Fibroblast of pulmonary artery (primary cell): ENCODE measurements at regions not wholly inside any gene's neighbourhood (a gene's known extent, or its start where the extent isn't known, plus 50 kb on each side); places are given as distances from the start of the nearest gene placed in this dataset.
A peak's percentile ranks its signal among the peaks of the same experiment; 100 is the strongest.

Experiments used
- DNase-seq: peaks from one replicate; pipeline ENCODE4 v3.0.0-alpha.2; 2010; ENCODE audit warnings: low read depth
- H3K4me3 ChIP-seq: replicated peaks from 2 replicates; pipeline ENCODE4 v1.5.1; 2011; ENCODE audit warnings: low read depth, mild to moderate bottlenecking, control low read depth, low read length, moderate library complexity
- CTCF ChIP-seq: IDR thresholded peaks from 2 replicates; pipeline ENCODE4 v1.5.1; 2011; ENCODE audit warnings: mild to moderate bottlenecking, control low read depth, low read length, inconsistent platforms; ENCODE audit errors: missing control alignments

- H3K4me3 ChIP-seq = no peak overlapping the region
- no peak for TF ChIP-seq CTCF
- peak; percentile 22 for DNase-seq
Observed at GRCh38 chr11:92702805-92703448, 266.5 kb upstream of the MTNR1B start.

- DNase-seq = peak; percentile 29
- H3K4me3 ChIP-seq = no peak overlapping the region
- no peak for TF ChIP-seq CTCF
Observed at GRCh38 chr11:92703449-92703830, 266.0 kb upstream of the MTNR1B start.

- no peak for TF ChIP-seq CTCF
Observed at GRCh38 chr11:92707173-92707619, 262.3 kb upstream of the MTNR1B start.

GRCh38 chr11:92707665-92708064 lies 261.8 kb upstream of the MTNR1B start:
- DNase-seq = no peak
- TF ChIP-seq CTCF = no peak

More at GRCh38 chr11:92707173-92707619, 262.3 kb upstream of the MTNR1B start:
- peak; percentile 13 for DNase-seq
- H3K4me3 ChIP-seq = no peak overlapping the region

GRCh38 chr11:92709329-92709728 lies 260.1 kb upstream of the MTNR1B start:
- TF ChIP-seq CTCF = no peak
- no peak overlapping the region for H3K4me3 ChIP-seq
- DNase-seq = no peak

More at GRCh38 chr11:92707665-92708064, 261.8 kb upstream of the MTNR1B start:
- no peak overlapping the region for H3K4me3 ChIP-seq

GRCh38 chr11:92711926-92712325 lies 257.5 kb upstream of the MTNR1B start:
- H3K4me3 ChIP-seq = no peak overlapping the region
- no peak for DNase-seq
- TF ChIP-seq CTCF = no peak

- TF ChIP-seq CTCF = no peak
- no peak for DNase-seq
- H3K4me3 ChIP-seq = no peak overlapping the region
Observed at GRCh38 chr11:92714111-92714510, 255.3 kb upstream of the MTNR1B start.
